GM20000 (cell line): ENCODE measurements at regions not wholly inside any gene's neighbourhood (a gene's known extent, or its start where the extent isn't known, plus 50 kb on each side); places are given as distances from the start of the nearest gene placed in this dataset.

Experiments used
- DNase-seq: peaks from one replicate; pipeline ENCODE4 v3.0.0; 2012; ENCODE audit warnings: low spot score
- CTCF ChIP-seq: IDR thresholded peaks from 2 replicates; pipeline ENCODE4 v1.5.1; 2012; ENCODE audit warnings: mild to moderate bottlenecking, control low read depth; ENCODE audit errors: extremely low read depth, missing control alignments

- no peak for TF ChIP-seq CTCF
- no peak for DNase-seq
Observed at GRCh38 chr4:151459375-151459774, 50.4 kb downstream of the FHIP1A start.

GRCh38 chr4:151460434-151460833, 51.5 kb downstream of the FHIP1A start:
- TF ChIP-seq CTCF = no peak
- DNase-seq = no peak

- TF ChIP-seq CTCF = no peak
- DNase-seq = no peak
Observed at GRCh38 chr4:151462554-151462953, 53.6 kb downstream of the FHIP1A start.

GRCh38 chr4:151468715-151469696, 60.0 kb downstream of the FHIP1A start:
- TF ChIP-seq CTCF = no peak
- DNase-seq = no peak

GRCh38 chr4:151469970-151470369, 61.0 kb downstream of the FHIP1A start:
- no peak for DNase-seq
- no peak for TF ChIP-seq CTCF

GRCh38 chr4:151471728-151472127, 62.8 kb downstream of the FHIP1A start:
- DNase-seq = no peak
- no peak for TF ChIP-seq CTCF

GRCh38 chr4:151472297-151472696, 63.3 kb downstream of the FHIP1A start:
- DNase-seq = no peak
- TF ChIP-seq CTCF = no peak
